ENCODE measurements at regions not wholly inside any gene's neighbourhood (a gene's known extent, or its start where the extent isn't known, plus 50 kb on each side); places are given as distances from the start of the nearest gene placed in this dataset.

DNA sequence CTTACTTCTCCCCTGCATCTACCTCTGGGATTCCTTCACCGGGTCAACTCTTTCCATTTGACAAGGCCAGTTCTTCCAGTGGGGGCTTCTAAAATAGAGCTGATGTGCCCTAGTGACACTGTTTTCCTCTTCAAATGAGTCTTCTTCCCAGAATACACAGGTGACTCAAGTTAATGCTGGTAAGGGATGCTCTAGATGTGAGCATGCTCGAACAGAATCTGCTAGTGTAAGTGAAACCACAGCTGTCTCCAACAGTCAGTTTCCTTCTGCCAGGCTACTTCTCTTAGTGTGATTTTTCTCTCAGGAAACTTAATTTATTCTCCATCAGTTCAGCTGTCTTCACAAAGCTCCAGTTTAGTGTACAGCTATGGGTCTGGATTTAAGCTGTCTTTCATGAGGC, 194.9 kb upstream of the C1orf87 start:
- Histone ChIP-seq H3K9me3 (ENCODE audit: control insufficient read depth in 2 of 3, insufficient read depth in 1 of 3, low read length in 3 of 3) (no peaks in the 10 kb centered on the region), H3K4me3 (ENCODE audit: low read length in 3 of 3) (no peak overlapping the region), H3K27me3 (ENCODE audit: control insufficient read depth, insufficient read depth, low read length) (no peaks in the 10 kb centered on the region), H3K36me3 (ENCODE audit: control insufficient read depth in 2 of 3, insufficient read depth in 3 of 3, low read length in 3 of 3) (no peaks in the 10 kb centered on the region), H3K27ac (ENCODE audit: low read depth in 2 of 2, low read length in 2 of 2) (no peak overlapping the region), H3K4me1 (ENCODE audit: control insufficient read depth in 2 of 3, insufficient read depth in 2 of 3, low read depth in 1 of 3, low read length in 3 of 3) (no peaks in the 10 kb centered on the region), H3K9ac (ENCODE audit: low read length in 3 of 3) (no peak overlapping the region)
- TF ChIP-seq, protein P1, sequence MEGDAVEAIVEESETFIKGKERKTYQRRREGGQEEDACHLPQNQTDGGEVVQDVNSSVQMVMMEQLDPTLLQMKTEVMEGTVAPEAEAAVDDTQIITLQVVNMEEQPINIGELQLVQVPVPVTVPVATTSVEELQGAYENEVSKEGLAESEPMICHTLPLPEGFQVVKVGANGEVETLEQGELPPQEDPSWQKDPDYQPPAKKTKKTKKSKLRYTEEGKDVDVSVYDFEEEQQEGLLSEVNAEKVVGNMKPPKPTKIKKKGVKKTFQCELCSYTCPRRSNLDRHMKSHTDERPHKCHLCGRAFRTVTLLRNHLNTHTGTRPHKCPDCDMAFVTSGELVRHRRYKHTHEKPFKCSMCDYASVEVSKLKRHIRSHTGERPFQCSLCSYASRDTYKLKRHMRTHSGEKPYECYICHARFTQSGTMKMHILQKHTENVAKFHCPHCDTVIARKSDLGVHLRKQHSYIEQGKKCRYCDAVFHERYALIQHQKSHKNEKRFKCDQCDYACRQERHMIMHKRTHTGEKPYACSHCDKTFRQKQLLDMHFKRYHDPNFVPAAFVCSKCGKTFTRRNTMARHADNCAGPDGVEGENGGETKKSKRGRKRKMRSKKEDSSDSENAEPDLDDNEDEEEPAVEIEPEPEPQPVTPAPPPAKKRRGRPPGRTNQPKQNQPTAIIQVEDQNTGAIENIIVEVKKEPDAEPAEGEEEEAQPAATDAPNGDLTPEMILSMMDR (IDR thresholded peaks at IDR 0.05; ENCODE audit: borderline replicate concordance, extremely low read depth, insufficient read depth): no peak
- DNase-seq: no peak
- intact Hi-C loops (cut with DNase I): no loop called here
- FAIRE-seq: no peak

DNA sequence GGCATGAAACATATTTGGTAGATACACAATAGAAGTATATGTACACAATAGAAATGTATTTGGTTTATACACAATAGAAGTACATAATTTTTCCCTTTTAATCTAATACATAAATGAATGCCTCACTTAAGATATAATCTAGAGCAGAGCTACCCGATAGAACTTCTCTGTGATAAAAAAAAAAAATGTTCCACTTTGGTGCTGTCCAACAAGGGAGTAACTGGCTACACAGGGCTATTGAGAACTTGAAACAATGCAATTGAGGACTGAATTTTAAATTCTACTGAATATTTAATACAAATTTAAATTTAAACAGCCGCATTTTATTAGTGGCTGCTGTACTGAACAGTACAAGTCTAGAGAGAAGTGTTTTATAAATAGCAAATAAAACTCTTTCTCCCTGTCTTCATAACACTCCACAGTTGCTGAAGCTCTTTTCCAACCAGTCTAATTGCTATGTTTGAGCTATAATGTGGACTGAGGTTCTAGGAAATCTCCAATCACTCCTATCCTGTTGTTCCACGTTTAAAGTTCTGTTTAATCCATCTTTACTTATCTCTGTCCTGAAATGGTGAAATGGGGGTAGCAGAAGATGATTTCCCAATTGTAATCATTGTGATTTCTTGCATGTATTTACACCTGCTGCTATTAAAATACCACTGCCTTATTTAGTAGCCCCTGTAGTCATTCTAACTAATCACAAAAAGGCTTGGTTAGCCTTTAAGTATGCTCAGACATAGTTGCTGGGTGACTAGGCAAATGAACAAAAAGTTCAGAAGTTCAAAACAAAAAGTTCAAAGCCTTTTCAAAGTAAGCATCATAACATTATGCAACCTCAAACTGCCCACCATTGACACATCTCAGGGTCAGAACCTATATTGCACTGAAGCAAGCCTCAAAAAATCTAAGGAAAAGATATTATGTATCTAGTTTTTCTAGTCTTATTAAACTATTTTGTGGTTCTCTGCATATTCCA, 192.3 kb upstream of the C1orf87 start:
- Histone ChIP-seq H3K9ac (ENCODE audit: low read length in 3 of 3) (no peak overlapping the region), H3K4me3 (ENCODE audit: low read length in 3 of 3) (no peak overlapping the region), H3K36me3 (ENCODE audit: control insufficient read depth in 2 of 3, insufficient read depth in 3 of 3, low read length in 3 of 3) (no peaks in the 10 kb centered on the region), H3K4me1 (ENCODE audit: control insufficient read depth in 2 of 3, insufficient read depth in 2 of 3, low read depth in 1 of 3, low read length in 3 of 3) (no peaks in the 10 kb centered on the region), H3K27me3 (ENCODE audit: control insufficient read depth, insufficient read depth, low read length) (no peaks in the 10 kb centered on the region), H3K27ac (ENCODE audit: low read depth in 2 of 2, low read length in 2 of 2) (no peak overlapping the region), H3K9me3 (ENCODE audit: control insufficient read depth in 2 of 3, insufficient read depth in 1 of 3, low read length in 3 of 3) (no peaks in the 10 kb centered on the region)
- DNase-seq (no peak), FAIRE-seq (no peak)
- intact Hi-C loops (cut with DNase I): no loop called here
- TF ChIP-seq, protein P1 (IDR thresholded peaks at IDR 0.05; ENCODE audit: borderline replicate concordance, extremely low read depth, insufficient read depth): no peak

DNA sequence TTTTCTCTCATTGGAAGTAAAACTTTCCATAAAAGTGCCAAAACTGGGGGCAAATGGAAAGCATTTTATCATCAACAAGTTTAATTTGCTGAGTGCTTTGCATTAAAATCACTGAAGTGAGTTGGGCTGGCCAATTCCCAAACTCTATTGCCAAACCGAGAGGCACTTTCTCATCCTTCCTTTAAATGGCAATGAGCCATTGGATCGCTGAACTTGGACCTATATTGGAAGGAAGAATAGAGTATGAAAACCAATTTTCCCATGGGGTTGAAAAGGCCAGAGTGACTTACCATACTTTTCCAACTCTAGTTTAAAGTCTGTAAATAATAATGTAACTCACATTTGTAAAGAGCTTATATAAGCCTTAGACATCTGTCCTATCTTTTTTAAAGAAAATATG, 189.1 kb upstream of the C1orf87 start:
- Histone ChIP-seq H3K36me3 (ENCODE audit: control insufficient read depth in 2 of 3, insufficient read depth in 3 of 3, low read length in 3 of 3) (no peaks in the 10 kb centered on the region), H3K27ac (ENCODE audit: low read depth in 2 of 2, low read length in 2 of 2) (no peak overlapping the region), H3K27me3 (ENCODE audit: control insufficient read depth, insufficient read depth, low read length) (no peaks in the 10 kb centered on the region), H3K9ac (ENCODE audit: low read length in 3 of 3) (no peak overlapping the region), H3K9me3 (ENCODE audit: control insufficient read depth in 2 of 3, insufficient read depth in 1 of 3, low read length in 3 of 3) (no peaks in the 10 kb centered on the region), H3K4me3 (ENCODE audit: low read length in 3 of 3) (no peak overlapping the region), H3K4me1 (ENCODE audit: control insufficient read depth in 2 of 3, insufficient read depth in 2 of 3, low read depth in 1 of 3, low read length in 3 of 3) (no peaks in the 10 kb centered on the region)
- TF ChIP-seq, protein P1 (IDR thresholded peaks at IDR 0.05; ENCODE audit: borderline replicate concordance, extremely low read depth, insufficient read depth): no peak
- intact Hi-C loops (cut with DNase I): no loop called here
- no peak for DNase-seq
- FAIRE-seq: no peak
